K562 (cell line): ENCODE measurements at regions not wholly inside any gene's neighbourhood (a gene's known extent, or its start where the extent isn't known, plus 50 kb on each side); places are given as distances from the start of the nearest gene placed in this dataset.

Experiments used
- ATAC-seq: fragments of 200-7000 bp; cut with Tn5 transposase; 3 replicates; pipeline ENCODE4 v1.9.1; 2020; ENCODE audit warnings: moderate library complexity
- BruUV-seq: library from RNA; stranded (reverse); fragments of 400-500 nt; replicated peaks from 2 replicates; lab custom pipeline; 2021; lab: Mats Ljungman, UMichigan
- CTCF ChIA-PET: fragments of 300-600 bp; formaldehyde crosslinking; extraction: SDS; loops from one replicate; lab custom pipeline; 2021; ENCODE audit warnings: low intra/inter-chr PET ratio; lab: Yijun Ruan, JAX
- POLR2A ChIA-PET: fragments of 300-600, 350-650 bp; sonication (Branson Sonifier 250); formaldehyde crosslinking; extraction: SDS; loops from one replicate; lab custom pipeline; 2021; ENCODE audit warnings: antibody characterized with exemption, inconsistent platforms; lab: Yijun Ruan, JAX
- DNase-seq, 4 experiments: peaks; one replicate each; pipeline versions ENCODE4 v3.0.0 to v3.0.0-alpha.2; 2011 to 2018; ENCODE audit warnings: low spot score in 3 of 4, mixed read lengths in 3 of 4; ENCODE audit errors: extremely low read depth in 1 of 4
- FAIRE-seq: peaks from 2 replicates; lab custom pipeline; 2011; peaks lifted over from hg19 to GRCh38; lab: Jason Lieb, UNC
- H2AFZ ChIP-seq: 2 replicates; pipeline ENCODE4 v1.6.0; 2011; ENCODE audit warnings: low read depth, low read length, control low read depth, inconsistent platforms
- H3K27ac ChIP-seq: fragments of 200-600 bp; 3 replicates; pipeline ENCODE4 v1.8.0; 2011; ENCODE audit warnings: low read depth, mild to moderate bottlenecking, control low read depth, inconsistent platforms, low read length, moderate library complexity, mixed read lengths; ENCODE audit errors: extremely low read depth
- H3K27me3 ChIP-seq, 2 experiments: fragments of 300-600 bp in 1 of 2; 2 replicates in 1 of 2; 3 replicates in 1 of 2; pipeline versions ENCODE4 v1.6.0 to v1.8.0; 2011; ENCODE audit warnings: inconsistent platforms in 2 of 2, low read length in 2 of 2, mild to moderate bottlenecking in 1 of 2, mixed read lengths in 1 of 2, moderate library complexity in 1 of 2; ENCODE audit not compliant: control insufficient read depth in 2 of 2, insufficient read depth in 2 of 2
- H3K36me3 ChIP-seq: fragments of 300-600 bp; 3 replicates; pipeline ENCODE4 v1.8.0; 2011; ENCODE audit warnings: mild to moderate bottlenecking, low read length, inconsistent platforms; ENCODE audit not compliant: control insufficient read depth, insufficient read depth
- H3K4me1 ChIP-seq, 2 experiments: fragments of 200-600 bp in 1 of 2; replicated peaks in 1 of 2; 2 replicates in 1 of 2; 3 replicates in 1 of 2; pipeline versions ENCODE4 v1.5.1 to v1.8.0; 2011; ENCODE audit warnings: inconsistent platforms in 2 of 2, low read length in 2 of 2, mild to moderate bottlenecking in 1 of 2, mixed read lengths in 1 of 2, moderate library complexity in 1 of 2; ENCODE audit not compliant: control insufficient read depth in 2 of 2, insufficient read depth in 2 of 2
- H3K4me2 ChIP-seq: 2 replicates; pipeline ENCODE4 v1.6.1; 2011; ENCODE audit warnings: low read length, control low read depth, inconsistent platforms, mixed read lengths; ENCODE audit not compliant: insufficient read depth
- H3K4me3 ChIP-seq: fragments of 200-600 bp; sonication (generic), shearing (Covaris generic); 2 replicates; pipeline ENCODE4 v1.5.1; 2016; ENCODE audit warnings: control low read depth, inconsistent platforms
- H3K79me2 ChIP-seq: fragments of 200-600 bp; 3 replicates; pipeline ENCODE4 v1.8.0; 2011; ENCODE audit warnings: low read length, inconsistent platforms; ENCODE audit not compliant: control insufficient read depth, insufficient read depth
- H3K9ac ChIP-seq, 2 experiments: 2 replicates each; pipeline versions ENCODE4 v1.6.0 to v1.6.1; 2011; ENCODE audit warnings: low read depth in 2 of 2, low read length in 2 of 2, control low read depth in 1 of 2, inconsistent platforms in 1 of 2, mild to moderate bottlenecking in 1 of 2, mixed read lengths in 1 of 2; ENCODE audit not compliant: insufficient read depth in 1 of 2
- H3K9me1 ChIP-seq: one replicate; pipeline ENCODE4 v1.6.0; 2011; ENCODE audit warnings: inconsistent platforms, mild to moderate bottlenecking, low read length, moderate library complexity; ENCODE audit not compliant: control insufficient read depth, insufficient read depth
- H3K9me3 ChIP-seq: replicated peaks from 2 replicates; pipeline ENCODE4 v1.5.1; 2011; ENCODE audit warnings: low read depth, low read length, inconsistent platforms; ENCODE audit not compliant: control insufficient read depth, insufficient read depth
- H4K20me1 ChIP-seq: replicated peaks from 2 replicates; pipeline ENCODE4 v1.6.1; 2011; ENCODE audit warnings: low read length, inconsistent platforms, mixed read lengths; ENCODE audit not compliant: control insufficient read depth, insufficient read depth
- CBX8 ChIP-seq: fragments of 200-600 bp; sonication (generic); IDR thresholded peaks from 2 replicates; pipeline ENCODE4 v1.6.1; 2012; ENCODE audit warnings: borderline replicate concordance, mixed run types, low read depth, mild to moderate bottlenecking, moderate library complexity, mixed read lengths, low read length, control low read depth, inconsistent platforms; ENCODE audit not compliant: poor library complexity, severe bottlenecking; ENCODE audit errors: extremely low read depth
- CEBPB ChIP-seq: fragments of 450-650 bp; IDR thresholded peaks from 2 replicates; pipeline ENCODE4 v1.6.1; 2016; ENCODE audit warnings: missing genetic modification characterization, missing compliant biosample characterization
- CREB1 ChIP-seq, 2 experiments: sonication (generic) in 1 of 2; formaldehyde crosslinking in 1 of 2; IDR thresholded peaks; 2 replicates each; pipeline versions ENCODE4 v1.6.1 to v1.8.0; 2012 to 2022; ENCODE audit warnings: inconsistent platforms in 1 of 2, mild to moderate bottlenecking in 1 of 2, missing genetic modification reagents in 1 of 2, moderate library complexity in 1 of 2
- DACH1 ChIP-seq: fragments of 450-650 bp; IDR thresholded peaks from 2 replicates; pipeline ENCODE4 v1.6.1; 2018; ENCODE audit not compliant: partially characterized antibody
- EP400 ChIP-seq: fragments of 450-650 bp; IDR thresholded peaks from 2 replicates; pipeline ENCODE4 v1.6.1; 2017; ENCODE audit warnings: antibody characterized with exemption, mild to moderate bottlenecking, moderate library complexity
- MTA2 ChIP-seq: fragments of 450-650 bp; IDR thresholded peaks from 2 replicates; pipeline ENCODE4 v1.6.1; 2016; ENCODE audit warnings: low read depth
- POLR2AphosphoS5 ChIP-seq: IDR thresholded peaks from 2 replicates; pipeline ENCODE4 v1.6.1; 2011; ENCODE audit warnings: mild to moderate bottlenecking, low read depth, low read length, moderate library complexity; ENCODE audit not compliant: control insufficient read depth, insufficient read depth
- PRDM10 ChIP-seq: fragments of 450-650 bp; IDR thresholded peaks from 2 replicates; pipeline ENCODE4 v1.6.1; 2018; ENCODE audit not compliant: partially characterized antibody
- SFPQ ChIP-seq: fragments of 200-400 bp; formaldehyde crosslinking; IDR thresholded peaks from 2 replicates; pipeline ENCODE4 v1.6.1; 2017; ENCODE audit warnings: mild to moderate bottlenecking, low read depth, low read length, moderate library complexity
- SMARCA4 ChIP-seq: fragments of 450-650 bp; IDR thresholded peaks from 2 replicates; pipeline ENCODE4 v1.6.1; 2016
- STAT5A ChIP-seq: IDR thresholded peaks from 2 replicates; pipeline ENCODE4 v1.6.1; 2012; ENCODE audit warnings: low read length, inconsistent platforms, borderline replicate concordance
- TAF9B ChIP-seq: fragments of 450-650 bp; IDR thresholded peaks from 2 replicates; pipeline ENCODE4 v1.6.1; 2018; ENCODE audit warnings: mild to moderate bottlenecking; ENCODE audit not compliant: partially characterized antibody
- TAL1 ChIP-seq: fragments of 450-650 bp; IDR thresholded peaks from 2 replicates; pipeline ENCODE4 v1.6.1; 2016; ENCODE audit warnings: mild to moderate bottlenecking
- YBX1 ChIP-seq: fragments of 450-650 bp; IDR thresholded peaks from 2 replicates; pipeline ENCODE4 v1.7.1; 2016; ENCODE audit warnings: mild to moderate bottlenecking
- ZBED1 ChIP-seq: IDR thresholded peaks from 2 replicates; pipeline ENCODE4 v1.6.1; 2014
- ZNF316 ChIP-seq: fragments of 450-650 bp; IDR thresholded peaks from 2 replicates; pipeline ENCODE4 v1.6.1; 2016
- WGBS: fragments of 100-300 bp; shearing (Covaris generic); methylation state at CpG from one replicate; pipeline ENCODE4 v1.1.6; 2016; ENCODE audit warnings: low coverage, mixed read lengths; ENCODE audit not compliant: insufficient coverage; ENCODE audit errors: missing lambda C conversion rate; 5-methylcytosine and 5-hydroxymethylcytosine counted together
- in situ Hi-C: fragments of 300-500 bp; cut with MboI; formaldehyde crosslinking; loops from 4 replicates; pipeline ENCODE4 v1.15.0; 2018; ENCODE audit warnings: inconsistent platforms, mixed read lengths
- intact Hi-C: fragments of 100-400 bp; cut with micrococcal nuclease; formaldehyde crosslinking; loops from 2 replicates; pipeline ENCODE4 v1.14.2; 2022
- TF ChIP-seq, protein P1 (sequence below): fragments of 250-450 bp; sonication (Bioruptor Pico); IDR thresholded peaks from 2 replicates; pipeline ENCODE4 v1.4.0; 2020; ENCODE audit warnings: mild to moderate bottlenecking, moderate library complexity

DNA sequence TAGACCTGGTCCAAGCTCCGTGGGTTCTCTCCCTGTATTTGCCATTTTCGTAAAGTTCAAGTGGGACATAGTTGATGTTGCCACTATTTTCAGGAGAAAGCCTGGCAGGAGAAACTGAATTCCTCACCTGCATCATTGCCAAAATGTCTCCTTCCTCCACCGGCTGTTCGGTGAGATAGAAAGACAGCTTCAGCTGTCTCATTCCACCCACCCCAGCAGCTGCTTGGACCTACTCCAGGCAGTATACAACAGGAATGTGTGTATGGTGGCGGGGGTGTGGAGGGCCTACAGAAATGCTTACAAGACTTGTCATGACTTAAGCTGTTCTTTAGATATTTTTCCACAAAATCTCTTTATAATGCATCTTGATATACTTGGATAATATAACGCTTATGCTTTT is 132.7 kb upstream of the RAP2B start:
- Histone ChIP-seq H3K27ac (peak overlapping the region; percentile 14; the same call in 1 of the 3 replicates), H3K79me2 (no peaks in the 10 kb centered on the region), H4K20me1 (no peaks in the 10 kb centered on the region), H3K36me3 (no peaks in the 10 kb centered on the region), H3K9me1 (no peaks in the 10 kb centered on the region), H3K4me3 (no peak overlapping the region), H3K27me3 (no peaks in the 10 kb centered on the region), H3K9me3 (no peaks in the 10 kb centered on the region), H3K4me1 (peaks cover 17% of the 10 kb centered on the region in 2 experiments; a peak in 4 of 5 replicates), H2AFZ (peak overlapping the region; percentile 58), H3K9ac (no peak overlapping the region; a peak in 1 of 4 replicates), H3K4me2 (peak overlapping the region; percentile 48)
- FAIRE-seq (peak; percentile 92), DNase-seq (peak; percentile 42 to 88 (median 68)), ATAC-seq (peak; percentile 90)
- POLR2A ChIA-PET = interaction anchor here (0.6 to 0.8 kb wide), 2 partner anchors 132 to 1253 kb away, joined by 3 to 4 read pairs; no protein-coding TSS in a partner anchor
- intact Hi-C loops = loop anchor here (5.0 kb wide), 3 partner anchors 738 to 1223 kb away; no protein-coding TSS in a partner anchor
- no TSS peak for BruUV-seq
- in situ Hi-C loops = loop anchor here (10.0 to 25.0 kb wide), 3 partner anchors 258 to 1225 kb away; no protein-coding TSS in a partner anchor
- CTCF ChIA-PET = no interaction called here
- 7% methylated on average over 6 of the region's 6 CpGs for whole genome bisulfite sequencing
- TF ChIP-seq STAT5A (peak; percentile 63), TAL1 (peak; percentile 77), CEBPB (no peak), MTA2 (peak; percentile 48), YBX1 (no peak), POLR2AphosphoS5 (peak; percentile 94), TAF9B (peak; percentile 86), DACH1 (peak; percentile 72), ZNF316 (no peak), ZBED1 (no peak), SMARCA4 (peak; percentile 60), CBX8 (no peak), PRDM10 (peak; percentile 56), SFPQ (no peak), EP400 (no peak), CREB1 (IDR thresholded peaks at IDR 0.05) (peak; percentile 35; the same call in 1 of the 2 replicates), CREB1 (CRISPR knock-in tag; IDR thresholded peaks at IDR 0.05) (no peak)
- TF ChIP-seq, protein P1, sequence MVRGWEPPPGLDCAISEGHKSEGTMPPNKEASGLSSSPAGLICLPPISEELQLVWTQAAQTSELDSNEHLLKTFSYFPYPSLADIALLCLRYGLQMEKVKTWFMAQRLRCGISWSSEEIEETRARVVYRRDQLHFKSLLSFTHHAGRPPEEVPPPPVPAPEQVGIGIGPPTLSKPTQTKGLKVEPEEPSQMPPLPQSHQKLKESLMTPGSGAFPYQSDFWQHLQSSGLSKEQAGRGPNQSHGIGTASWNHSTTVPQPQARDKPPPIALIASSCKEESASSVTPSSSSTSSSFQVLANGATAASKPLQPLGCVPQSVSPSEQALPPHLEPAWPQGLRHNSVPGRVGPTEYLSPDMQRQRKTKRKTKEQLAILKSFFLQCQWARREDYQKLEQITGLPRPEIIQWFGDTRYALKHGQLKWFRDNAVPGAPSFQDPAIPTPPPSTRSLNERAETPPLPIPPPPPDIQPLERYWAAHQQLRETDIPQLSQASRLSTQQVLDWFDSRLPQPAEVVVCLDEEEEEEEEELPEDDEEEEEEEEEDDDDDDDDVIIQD = no peak
